GM19467 (cell line): ENCODE measurements at regions not wholly inside any gene's neighbourhood (a gene's known extent, or its start where the extent isn't known, plus 50 kb on each side); places are given as distances from the start of the nearest gene placed in this dataset.
"Not testable (repeated sequence)": the region's sequence is repeated elsewhere in the genome, so short reads cannot be mapped to it uniquely, and the experiment has no call there.

Source experiments
- ATAC-seq: cut with Tn5 transposase; IDR thresholded peaks from one replicate; pipeline ENCODE4 v1.9.1; 2021; ENCODE audit warnings: mild to moderate bottlenecking, moderate library complexity; ENCODE audit not compliant: unreplicated experiment

DNA sequence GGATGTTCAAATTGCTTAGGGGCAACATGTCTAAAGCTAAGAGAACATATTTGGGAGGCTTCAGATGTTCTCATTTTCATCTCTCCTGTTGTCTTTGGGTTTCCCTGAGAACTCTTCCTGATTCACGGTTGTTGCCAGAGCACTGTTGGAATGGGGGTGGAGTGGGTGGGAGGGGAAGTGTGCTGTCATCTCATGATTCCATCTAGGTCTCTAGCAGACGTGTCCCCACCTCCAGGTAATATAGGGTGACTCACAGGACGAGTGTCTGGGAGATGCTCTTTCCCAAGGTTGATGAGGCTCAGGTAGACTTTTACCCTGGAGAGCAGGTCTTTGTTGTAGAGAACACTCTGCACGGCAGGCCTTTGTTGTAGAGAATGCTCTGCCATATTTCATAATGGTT lies 636.9 kb downstream of the QKI start:
- ATAC-seq = no peak

GRCh38 chr6:164049517-164049988 lies 635.0 kb downstream of the QKI start:
- no peak for ATAC-seq

DNA sequence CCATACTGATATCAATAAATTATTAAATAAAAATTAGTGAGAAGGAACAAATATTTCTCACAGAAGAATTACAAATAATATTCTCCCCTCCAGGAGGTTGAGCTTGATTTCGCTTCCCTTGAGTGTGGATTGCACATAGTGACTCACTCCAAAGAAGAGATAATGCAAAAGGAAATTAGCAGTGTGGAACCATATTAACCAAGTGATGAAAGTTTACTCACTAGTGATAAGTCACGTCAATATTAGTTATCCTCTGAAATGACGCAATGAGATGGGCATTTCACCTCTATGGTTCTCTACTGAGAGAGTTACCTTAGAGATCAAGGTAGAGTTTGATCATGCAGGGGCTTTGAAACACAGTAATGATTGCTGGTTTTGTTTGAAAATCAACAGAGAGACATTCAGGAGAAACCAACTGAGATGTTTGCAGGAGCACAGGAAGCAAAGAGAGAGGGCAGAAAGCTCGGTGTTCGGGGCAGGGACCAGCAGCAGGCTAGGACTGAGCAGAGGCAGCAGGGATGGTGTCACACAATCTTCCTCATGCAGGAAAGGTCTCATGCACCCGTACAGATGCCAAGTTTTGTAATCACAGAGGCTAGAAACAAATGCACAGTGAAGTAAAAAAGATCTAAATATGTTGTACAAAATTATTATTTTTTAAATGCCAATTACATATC lies 634.5 kb downstream of the QKI start:
- no peak for ATAC-seq

DNA sequence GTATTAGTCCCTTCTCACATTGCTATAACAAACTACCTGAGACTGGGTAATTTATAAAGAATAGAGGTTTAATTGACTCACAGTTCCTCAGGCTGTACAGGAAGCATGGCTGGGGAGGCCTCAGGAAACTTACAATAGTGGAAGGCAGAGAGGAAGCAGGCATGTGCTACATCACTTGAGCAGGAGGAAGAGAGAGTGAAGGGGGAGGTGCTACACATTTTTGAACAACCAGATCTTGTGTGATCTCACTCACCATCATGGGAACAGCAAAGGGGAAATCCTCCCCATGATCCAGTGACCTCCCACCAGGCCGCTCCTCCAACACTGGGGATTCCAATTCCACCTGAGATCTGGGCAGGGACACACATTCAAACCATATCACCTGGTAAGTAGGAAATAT lies 630.6 kb downstream of the QKI start:
- ATAC-seq = no peak

DNA sequence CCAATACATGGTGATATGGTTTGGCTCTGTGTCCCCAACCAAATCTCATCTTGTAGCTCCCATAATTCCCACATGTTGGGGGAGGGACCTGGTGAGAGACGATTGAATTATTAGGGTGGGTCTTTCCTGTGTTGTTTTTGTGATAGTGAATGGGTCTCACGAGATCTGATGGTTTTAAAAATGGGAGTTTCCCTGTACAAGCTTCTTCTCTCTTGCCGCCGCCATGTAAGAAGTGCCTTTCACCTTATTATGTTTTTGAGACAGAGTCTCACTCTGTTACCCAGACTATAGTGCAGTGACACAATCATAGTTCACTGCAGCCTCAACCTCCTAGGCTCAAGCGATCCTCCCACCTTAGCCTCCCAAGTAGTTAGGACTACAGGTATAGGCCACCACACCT lies 629.1 kb downstream of the QKI start:
- not testable (repeated sequence) for ATAC-seq

DNA sequence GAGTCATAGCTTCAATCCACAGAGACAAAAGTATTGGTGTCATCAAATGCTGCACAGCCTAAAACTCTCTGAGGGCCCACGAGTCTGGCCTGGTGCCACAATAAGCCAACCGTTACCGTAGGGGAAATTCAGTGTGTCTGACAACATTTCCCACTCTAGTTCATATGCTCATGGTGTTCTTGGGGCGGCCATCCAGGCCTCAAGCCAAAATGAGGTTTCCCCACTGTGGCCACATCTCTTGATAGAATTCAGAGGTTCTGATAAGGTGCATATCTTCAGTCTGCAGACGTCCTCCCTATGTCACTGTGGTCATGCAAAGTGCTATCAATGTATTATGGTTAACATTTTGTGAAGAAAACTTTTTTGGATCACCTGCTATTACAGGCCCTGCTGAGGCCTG lies 627.7 kb downstream of the QKI start:
- no peak for ATAC-seq

GRCh38 chr6:164040994-164041393 lies 626.5 kb downstream of the QKI start:
- ATAC-seq = no peak

DNA sequence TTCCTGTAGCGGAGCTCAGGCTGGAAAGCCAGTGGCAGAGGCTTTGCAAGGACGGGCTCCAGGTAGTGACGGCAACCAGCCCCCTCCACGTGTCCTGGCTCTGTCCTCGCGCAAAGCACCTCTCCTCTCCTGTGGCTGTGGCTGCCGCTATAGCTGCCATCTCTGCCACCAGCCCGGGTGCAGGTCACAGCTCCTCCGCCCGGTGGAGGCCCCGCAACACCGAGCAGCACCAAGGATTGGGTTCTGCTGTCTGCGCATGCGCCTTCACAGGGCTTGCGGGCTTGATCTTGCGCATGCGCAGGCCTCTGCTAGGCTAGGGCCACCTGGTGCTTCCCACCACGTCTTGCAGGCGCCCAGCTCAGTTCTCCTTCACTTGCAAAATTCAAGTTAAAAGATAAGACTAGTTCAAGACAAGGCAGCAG lies 625.4 kb downstream of the QKI start:
- no peak for ATAC-seq

DNA sequence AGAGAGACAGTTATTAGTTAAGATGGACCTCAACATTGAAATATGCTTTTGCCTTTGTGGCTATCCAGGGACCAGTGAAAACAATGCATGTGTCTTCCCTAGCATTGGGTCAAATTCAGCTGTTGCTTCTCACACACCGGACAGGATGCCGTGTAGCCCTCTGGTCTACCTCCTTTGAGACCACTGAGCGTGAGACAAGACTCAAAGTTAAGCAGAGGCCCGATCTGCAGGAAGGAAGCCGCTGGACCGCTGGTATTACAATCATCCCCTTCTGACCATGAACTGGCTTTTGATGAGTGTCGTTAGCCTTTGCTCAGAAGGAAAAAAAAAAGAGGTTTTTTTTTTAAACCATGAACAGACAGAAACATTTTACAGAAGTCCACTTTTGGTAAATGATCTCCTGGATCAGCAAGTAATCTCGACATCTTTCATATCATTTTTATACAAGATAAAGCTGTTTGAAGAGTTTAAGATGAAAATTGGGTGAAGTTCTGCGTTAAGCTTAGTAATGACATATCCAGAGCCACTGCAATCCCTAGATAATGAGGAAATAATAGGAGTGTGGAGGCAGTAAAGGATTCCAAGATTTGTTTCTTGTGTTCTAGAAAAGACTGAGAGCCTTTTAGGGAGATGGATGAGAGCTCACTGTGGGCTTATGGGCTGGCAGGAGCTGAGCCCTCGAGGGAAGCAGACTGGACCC lies 622.8 kb downstream of the QKI start:
- no peak for ATAC-seq

- ATAC-seq = no peak
Measured at GRCh38 chr6:164035900-164036485, 621.5 kb downstream of the QKI start.

DNA sequence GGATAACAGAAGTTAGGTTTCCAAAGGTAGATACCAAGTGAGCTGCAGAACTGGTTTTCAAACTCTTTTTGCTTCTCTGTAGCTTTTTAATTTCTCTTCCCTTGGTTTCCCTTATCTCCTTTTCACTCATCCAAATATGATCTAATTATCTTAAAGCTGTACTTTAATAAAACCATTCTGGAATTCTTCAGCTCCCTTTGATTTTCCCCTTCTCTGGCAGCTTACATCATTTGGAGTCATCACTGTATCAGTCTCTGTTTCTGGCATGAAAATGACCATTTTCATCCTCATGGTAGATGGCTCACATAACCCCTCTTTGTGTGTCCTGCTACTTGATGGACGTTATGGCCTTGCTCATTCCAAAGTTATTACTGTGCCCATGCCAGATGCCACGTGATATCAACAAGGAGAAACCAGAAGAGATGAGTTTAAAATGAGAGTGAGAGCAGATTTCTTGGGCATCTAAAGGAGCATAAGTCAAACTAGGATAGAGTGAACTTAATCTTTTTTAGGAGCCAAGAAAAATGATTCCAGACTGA lies 620.2 kb downstream of the QKI start:
- no peak for ATAC-seq

DNA sequence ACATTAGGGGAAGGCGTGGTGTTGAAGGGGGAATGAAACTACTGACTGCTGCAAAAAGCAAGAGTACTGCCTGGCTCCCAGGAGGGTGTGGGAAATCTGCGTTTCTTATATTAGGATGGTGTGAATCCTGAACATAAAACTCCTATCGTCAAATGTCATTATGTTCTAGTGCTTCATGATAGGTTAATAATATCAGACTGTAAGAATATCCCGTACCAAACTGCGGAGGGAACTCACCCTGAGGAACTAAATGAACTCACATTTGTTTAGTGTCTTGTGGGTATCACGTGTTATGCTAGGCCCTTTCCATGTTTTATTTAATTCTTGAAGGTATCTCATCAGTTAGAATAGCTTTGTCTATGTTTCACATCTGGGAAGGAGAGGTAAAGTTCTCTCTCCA lies 610.7 kb downstream of the QKI start:
- no peak for ATAC-seq

- ATAC-seq = no peak
Measured at GRCh38 chr6:164023535-164023934, 609.0 kb downstream of the QKI start.

- ATAC-seq = no peak
Measured at GRCh38 chr6:164022632-164023031, 608.1 kb downstream of the QKI start.

- no peak for ATAC-seq
Measured at GRCh38 chr6:164021589-164022250, 607.2 kb downstream of the QKI start.

DNA sequence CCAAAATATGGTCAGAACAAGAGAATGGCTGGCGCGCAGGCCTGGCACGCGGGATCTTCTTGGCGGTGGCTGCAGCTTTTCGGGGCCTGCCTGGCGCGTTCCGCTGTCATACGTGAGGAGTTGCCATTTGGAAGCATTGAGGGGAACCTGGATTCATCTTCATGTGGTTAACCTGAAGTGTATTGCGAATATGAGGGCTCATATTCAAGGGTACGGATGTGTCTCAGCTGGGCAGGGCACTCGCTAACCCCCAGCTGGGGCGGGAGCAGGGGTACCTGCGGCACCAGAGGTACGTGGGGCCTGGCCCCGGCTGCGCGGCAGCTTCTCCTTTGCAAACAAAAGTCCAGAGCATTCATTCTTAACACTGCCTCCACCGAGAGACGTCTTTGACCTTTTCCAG lies 605.6 kb downstream of the QKI start:
- ATAC-seq = no peak

DNA sequence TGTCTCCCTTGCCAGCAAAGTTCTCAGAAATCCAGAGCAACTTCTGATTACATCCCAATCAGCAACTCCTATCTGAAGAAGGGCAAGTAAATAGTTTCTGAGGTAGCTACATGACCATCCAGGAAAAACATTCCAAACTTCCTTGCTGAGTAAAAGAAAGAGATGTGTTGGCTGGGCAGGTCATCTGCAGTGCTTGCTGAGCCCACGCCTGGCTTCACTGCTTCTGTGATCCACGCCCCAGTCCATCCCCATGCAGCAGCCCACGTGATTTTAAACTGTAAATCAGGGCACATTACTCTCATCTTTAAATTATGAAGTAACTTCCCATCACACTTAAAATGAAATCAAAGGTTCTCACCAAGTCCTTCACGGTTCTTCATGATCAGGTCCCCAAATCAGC lies 603.6 kb downstream of the QKI start:
- no peak for ATAC-seq

- no peak for ATAC-seq
Measured at GRCh38 chr6:164016056-164016455, 601.5 kb downstream of the QKI start.

- no peak for ATAC-seq
Measured at GRCh38 chr6:164015088-164015484, 600.6 kb downstream of the QKI start.

GRCh38 chr6:164014346-164015087 lies 600.0 kb downstream of the QKI start:
- ATAC-seq = no peak
